Kidney (tissue), 13 donors: ENCODE measurements at regions not wholly inside any gene's neighbourhood (a gene's known extent, or its start where the extent isn't known, plus 50 kb on each side); places are given as distances from the start of the nearest gene placed in this dataset.

Source experiments
- DNase-seq, 5 donors: peaks; one replicate each; pipeline ENCODE4 v3.0.0-alpha.2; 2013 to 2020
- FAIRE-seq: peaks from 2 replicates; lab custom pipeline; 2012; peaks lifted over from hg19 to GRCh38; lab: Jason Lieb, UNC
- H3K27ac ChIP-seq, 2 donors: one replicate each; pipeline ENCODE4 v1.7.0; 2013; ENCODE audit warnings: low read depth in 2 of 2, low read length in 2 of 2, inconsistent platforms in 1 of 2
- H3K27me3 ChIP-seq: one replicate; pipeline ENCODE4 v1.7.1; 2013; ENCODE audit warnings: low read length, inconsistent platforms; ENCODE audit not compliant: control insufficient read depth, insufficient read depth
- H3K36me3 ChIP-seq, 3 donors: one replicate each; pipeline versions ENCODE4 v1.7.0 to v1.7.1; 2013; ENCODE audit warnings: low read length in 3 of 3, control low read depth in 1 of 3, inconsistent platforms in 1 of 3; ENCODE audit not compliant: insufficient read depth in 3 of 3, control insufficient read depth in 2 of 3
- H3K4me1 ChIP-seq, 3 donors: one replicate each; pipeline versions ENCODE4 v1.7.0 to v1.7.1; 2013; ENCODE audit warnings: low read length in 3 of 3, inconsistent platforms in 1 of 3, low read depth in 1 of 3; ENCODE audit not compliant: control insufficient read depth in 2 of 3, insufficient read depth in 2 of 3
- H3K4me3 ChIP-seq, 3 donors: one replicate each; pipeline versions ENCODE4 v1.7.0 to v1.8.1; 2013; ENCODE audit warnings: low read length in 3 of 3, control low read depth in 1 of 3, inconsistent platforms in 1 of 3
- H3K9ac ChIP-seq, 3 donors: one replicate each; pipeline versions ENCODE4 v1.7.0 to v1.7.1; 2013; ENCODE audit warnings: low read length in 3 of 3, control low read depth in 1 of 3, inconsistent platforms in 1 of 3
- H3K9me3 ChIP-seq, 3 donors: one replicate each; pipeline versions ENCODE4 v1.7.0 to v1.7.1; 2013; ENCODE audit warnings: low read length in 3 of 3, control low read depth in 1 of 3, inconsistent platforms in 1 of 3; ENCODE audit not compliant: control insufficient read depth in 2 of 3, insufficient read depth in 1 of 3
- intact Hi-C: fragments of 100-400 bp; cut with DNase I; formaldehyde crosslinking; loops from one replicate; pipeline ENCODE4 v1.11.1; 2022
- TF ChIP-seq, protein P1 (sequence below): IDR thresholded peaks from 3 replicates; pipeline ENCODE4 v1.5.1; 2012; ENCODE audit warnings: mild to moderate bottlenecking, moderate library complexity, borderline replicate concordance; ENCODE audit not compliant: insufficient read depth; ENCODE audit errors: extremely low read depth
- donor health status: control.
- donor health status: control.
- donor health status: control.
- donor health status: control.
- donor health status: control.
- donor health status: DM: yes; HTN: yes; CAD: no.
- donor health status: Normal renal cell carcinoma (clear cell type).

DNA sequence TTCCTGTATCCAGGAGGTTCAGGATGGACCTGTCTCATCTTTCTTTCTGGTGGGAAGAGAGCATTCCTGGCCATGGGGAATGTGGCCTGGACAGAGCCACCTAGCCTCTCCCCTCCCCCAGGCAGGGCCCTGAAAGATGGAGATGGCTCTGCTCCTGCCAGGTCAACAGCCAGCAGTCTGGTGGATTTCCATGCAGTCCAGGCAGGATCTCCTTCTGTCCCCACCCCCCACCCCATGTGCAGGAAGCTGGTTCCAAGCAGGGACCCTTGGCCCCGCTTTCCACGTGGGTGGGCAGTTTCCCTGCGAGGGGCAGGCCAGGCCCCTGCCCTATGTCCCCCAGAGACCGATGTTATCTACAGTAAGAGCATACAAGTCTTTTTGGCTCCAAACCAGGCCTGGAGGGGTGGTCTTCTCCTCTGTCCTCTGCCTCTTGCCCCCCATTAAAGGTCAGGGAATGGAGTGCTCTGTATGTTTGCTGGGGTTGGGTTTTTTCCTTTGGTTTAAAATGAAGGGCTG is 240.5 kb downstream of the SEC14L1 start:
- Histone ChIP-seq H3K27ac (no peak overlapping the region), H3K4me1 (peaks cover 0 to 70% (median 58%) of the 10 kb centered on the region in 3 donors), H3K9ac (peak overlapping the region in 1 of 3 donors; percentile 15), H3K36me3 (no peaks in the 10 kb centered on the region), H3K4me3 (no peak overlapping the region), H3K9me3 (no peaks in the 10 kb centered on the region), H3K27me3 (no peaks in the 10 kb centered on the region)
- TF ChIP-seq, protein P1, sequence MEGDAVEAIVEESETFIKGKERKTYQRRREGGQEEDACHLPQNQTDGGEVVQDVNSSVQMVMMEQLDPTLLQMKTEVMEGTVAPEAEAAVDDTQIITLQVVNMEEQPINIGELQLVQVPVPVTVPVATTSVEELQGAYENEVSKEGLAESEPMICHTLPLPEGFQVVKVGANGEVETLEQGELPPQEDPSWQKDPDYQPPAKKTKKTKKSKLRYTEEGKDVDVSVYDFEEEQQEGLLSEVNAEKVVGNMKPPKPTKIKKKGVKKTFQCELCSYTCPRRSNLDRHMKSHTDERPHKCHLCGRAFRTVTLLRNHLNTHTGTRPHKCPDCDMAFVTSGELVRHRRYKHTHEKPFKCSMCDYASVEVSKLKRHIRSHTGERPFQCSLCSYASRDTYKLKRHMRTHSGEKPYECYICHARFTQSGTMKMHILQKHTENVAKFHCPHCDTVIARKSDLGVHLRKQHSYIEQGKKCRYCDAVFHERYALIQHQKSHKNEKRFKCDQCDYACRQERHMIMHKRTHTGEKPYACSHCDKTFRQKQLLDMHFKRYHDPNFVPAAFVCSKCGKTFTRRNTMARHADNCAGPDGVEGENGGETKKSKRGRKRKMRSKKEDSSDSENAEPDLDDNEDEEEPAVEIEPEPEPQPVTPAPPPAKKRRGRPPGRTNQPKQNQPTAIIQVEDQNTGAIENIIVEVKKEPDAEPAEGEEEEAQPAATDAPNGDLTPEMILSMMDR, result no peak
- intact Hi-C loops, result no loop called here
- FAIRE-seq (no peak), DNase-seq (no peak)

DNA sequence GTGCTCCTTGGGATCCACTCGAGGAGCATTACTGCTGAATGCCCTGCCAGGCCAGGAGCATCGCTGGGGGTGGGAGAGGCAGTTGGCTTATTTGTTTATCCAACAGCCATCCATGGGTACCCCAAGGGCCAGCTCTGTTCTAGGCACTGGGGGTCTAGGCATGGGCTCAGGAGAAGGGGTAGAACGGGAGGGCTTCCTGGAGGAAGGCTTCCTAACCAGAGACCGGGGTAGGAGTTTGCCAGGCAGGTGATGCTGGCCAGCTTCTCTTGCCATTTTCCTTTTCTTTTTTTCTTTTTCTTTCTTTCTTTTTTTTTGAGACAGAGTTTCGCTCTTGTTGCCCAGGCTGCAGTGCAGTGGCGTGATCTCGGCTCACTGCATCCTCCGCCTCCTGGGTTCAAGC is 241.0 kb downstream of the SEC14L1 start:
- Histone ChIP-seq H3K27me3 (no peaks in the 10 kb centered on the region), H3K27ac (no peak overlapping the region), H3K4me3 (no peak overlapping the region), H3K36me3 (no peaks in the 10 kb centered on the region), H3K9me3 (no peaks in the 10 kb centered on the region), H3K4me1 (peaks cover 0 to 70% (median 63%) of the 10 kb centered on the region in 3 donors), H3K9ac (no peak overlapping the region)
- TF ChIP-seq, protein P1, result no peak
- FAIRE-seq (no peak), DNase-seq (no peak)
- intact Hi-C loops, result no loop called here

DNA sequence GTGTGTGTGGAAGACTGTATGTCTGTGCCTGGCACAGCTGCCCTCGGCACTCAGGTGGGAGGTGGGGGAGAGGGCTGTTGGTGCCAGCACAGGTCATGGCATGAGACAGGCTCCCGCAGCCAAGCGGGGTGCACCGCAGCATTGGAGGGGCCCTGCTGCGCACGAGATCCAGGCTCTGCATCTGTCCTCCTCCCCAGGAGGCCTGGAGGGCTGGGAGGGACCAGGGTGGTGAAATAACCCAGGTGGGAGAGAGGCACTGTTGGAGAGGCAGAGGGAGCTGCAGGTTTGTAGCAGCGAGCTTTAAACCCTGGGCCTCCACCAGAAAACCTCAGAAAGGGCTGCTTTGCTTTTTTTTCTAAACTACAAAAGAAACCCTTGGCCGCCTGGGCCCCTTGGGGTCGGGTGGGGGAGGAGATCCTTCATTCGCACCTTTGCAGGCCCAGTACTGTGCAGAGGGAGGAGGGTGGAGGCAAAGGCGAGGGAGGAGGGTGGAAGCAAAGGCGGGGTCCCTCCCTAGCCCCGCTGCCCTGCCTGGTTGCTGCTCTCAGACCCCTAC is 241.7 kb downstream of the SEC14L1 start:
- intact Hi-C loops, result no loop called here
- FAIRE-seq, result no peak

More for the DNA sequence above, 241.7 kb downstream of the SEC14L1 start:
- no peak overlapping the region for H3K9ac ChIP-seq
- no peaks in the 10 kb centered on the region for H3K27me3 ChIP-seq
- peak overlapping the region; percentile 10 to 20 for H3K27ac ChIP-seq
- DNase-seq, result peak in 3 of 5 donors; percentile 63 to 68 (median 67)
- H3K4me1 ChIP-seq, result peaks cover 0 to 72% (median 67%) of the 10 kb centered on the region in 3 donors
- H3K9me3 ChIP-seq, result no peaks in the 10 kb centered on the region
- no peak overlapping the region for H3K4me3 ChIP-seq
- TF ChIP-seq, protein P1, result no peak
- H3K36me3 ChIP-seq, result no peaks in the 10 kb centered on the region
